ENCODE measurements at regions not wholly inside any gene's neighbourhood (a gene's known extent, or its start where the extent isn't known, plus 50 kb on each side); places are given as distances from the start of the nearest gene placed in this dataset.

DNA sequence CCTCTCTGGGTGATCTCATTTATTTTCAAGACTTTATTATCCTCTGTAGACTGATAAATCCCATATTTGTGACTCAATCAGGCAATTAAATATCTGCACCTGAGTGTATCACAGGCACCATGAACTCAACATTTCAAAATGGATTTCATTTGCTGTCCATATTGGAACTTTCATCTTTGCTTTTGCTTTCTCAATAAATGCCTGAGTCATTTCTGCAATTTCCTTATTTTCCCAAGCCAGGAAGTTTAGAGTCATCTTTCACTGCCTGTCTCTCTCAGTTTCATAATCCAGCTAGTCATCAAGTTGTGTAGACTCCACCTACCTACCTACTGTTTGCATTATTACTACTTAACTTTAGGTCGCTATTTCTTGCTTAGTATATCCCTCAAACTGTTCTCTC, 540.9 kb downstream of the LMO4 start:
- intact Hi-C loops (cut with micrococcal nuclease) = no loop called here
- Mint-ChIP-seq H3K27ac (no peak overlapping the region), H3K4me1 (ENCODE audit: low read depth) (peaks cover 5% of the 10 kb centered on the region), H3K27me3 (ENCODE audit: insufficient read depth) (no peaks in the 10 kb centered on the region), H3K36me3 (ENCODE audit: low read depth) (no peaks in the 10 kb centered on the region), H3K9me3 (peaks cover 8% of the 10 kb centered on the region), H3K4me3 (no peak overlapping the region)
- no peak for DNase-seq (ENCODE audit: low spot score)

DNA sequence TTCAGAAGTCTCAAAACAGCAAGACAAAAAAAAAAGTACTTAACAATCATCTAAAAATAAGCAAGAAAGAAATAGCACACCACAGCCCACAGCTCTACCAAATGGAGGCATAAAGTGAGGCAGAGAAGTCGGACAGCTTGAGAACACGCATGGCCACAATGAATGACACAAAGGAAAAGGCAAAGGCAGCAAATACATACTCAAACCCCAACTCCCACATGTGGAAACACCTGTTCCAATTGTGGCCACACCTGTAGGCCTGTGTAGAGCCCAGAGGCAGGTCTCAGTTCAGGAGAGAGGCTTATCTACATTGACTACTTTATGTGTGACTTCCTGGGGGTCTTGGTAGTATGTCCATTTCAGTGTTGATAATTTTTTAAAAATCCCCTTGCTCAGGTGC, 543.5 kb downstream of the LMO4 start:
- H3K9me3 Mint-ChIP-seq = no peaks in the 10 kb centered on the region
- no peaks in the 10 kb centered on the region for H3K36me3 Mint-ChIP-seq (ENCODE audit: low read depth)
- intact Hi-C loops (cut with micrococcal nuclease) = no loop called here
- no peak for DNase-seq (ENCODE audit: low spot score)
- no peak overlapping the region for H3K4me3 Mint-ChIP-seq
- H3K4me1 Mint-ChIP-seq (ENCODE audit: low read depth) = no peaks in the 10 kb centered on the region
- H3K27ac Mint-ChIP-seq = no peak overlapping the region
- H3K27me3 Mint-ChIP-seq (ENCODE audit: insufficient read depth) = no peaks in the 10 kb centered on the region

DNA sequence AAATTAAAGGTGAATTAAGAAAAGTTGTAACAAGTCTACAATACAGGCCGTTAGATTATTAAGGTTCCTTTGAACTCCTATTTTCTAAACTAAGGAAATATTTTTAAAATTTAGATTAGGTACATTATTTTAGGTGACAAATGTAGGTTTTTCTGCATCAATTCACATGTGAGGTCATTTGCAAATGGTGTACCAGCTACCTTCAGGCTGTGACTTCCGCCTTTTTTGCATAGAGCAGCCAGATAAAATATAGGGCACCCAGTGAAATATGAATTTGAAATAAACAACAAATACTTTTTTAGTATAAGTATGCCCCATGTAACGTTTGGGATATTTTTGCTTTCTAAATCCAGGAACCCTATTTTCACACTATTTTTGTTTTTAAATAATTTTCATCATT, 544.0 kb downstream of the LMO4 start:
- Mint-ChIP-seq H3K9me3 (no peaks in the 10 kb centered on the region), H3K36me3 (ENCODE audit: low read depth) (no peaks in the 10 kb centered on the region), H3K4me1 (ENCODE audit: low read depth) (no peaks in the 10 kb centered on the region), H3K27me3 (ENCODE audit: insufficient read depth) (no peaks in the 10 kb centered on the region), H3K4me3 (no peak overlapping the region), H3K27ac (no peak overlapping the region)
- DNase-seq (ENCODE audit: low spot score) = no peak
- intact Hi-C loops (cut with micrococcal nuclease) = no loop called here

DNA sequence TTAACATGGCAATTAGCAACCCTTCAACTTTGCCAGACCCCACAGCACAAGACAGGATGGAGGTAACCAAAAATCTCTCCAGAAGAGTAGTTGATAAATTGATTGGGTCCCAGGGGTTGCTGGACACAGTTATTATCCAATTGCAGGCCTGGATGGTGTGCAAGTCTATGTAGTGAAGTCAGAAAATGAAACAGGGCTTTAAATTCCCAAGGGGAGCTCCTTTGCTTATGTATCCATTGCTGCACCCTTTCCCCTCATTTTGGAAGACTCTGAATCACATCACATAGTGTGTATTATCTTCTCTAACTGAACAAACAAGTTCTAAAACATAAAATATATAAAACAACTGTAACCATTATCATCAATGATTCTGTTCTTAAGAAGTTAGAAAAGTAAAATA, 550.2 kb downstream of the LMO4 start:
- H3K27ac Mint-ChIP-seq = no peak overlapping the region
- no peaks in the 10 kb centered on the region for H3K4me1 Mint-ChIP-seq (ENCODE audit: low read depth)
- intact Hi-C loops (cut with micrococcal nuclease) = no loop called here
- no peaks in the 10 kb centered on the region for H3K36me3 Mint-ChIP-seq (ENCODE audit: low read depth)
- no peak for DNase-seq (ENCODE audit: low spot score)
- H3K9me3 Mint-ChIP-seq = no peaks in the 10 kb centered on the region
- H3K27me3 Mint-ChIP-seq (ENCODE audit: insufficient read depth) = no peaks in the 10 kb centered on the region
- no peak overlapping the region for H3K4me3 Mint-ChIP-seq

DNA sequence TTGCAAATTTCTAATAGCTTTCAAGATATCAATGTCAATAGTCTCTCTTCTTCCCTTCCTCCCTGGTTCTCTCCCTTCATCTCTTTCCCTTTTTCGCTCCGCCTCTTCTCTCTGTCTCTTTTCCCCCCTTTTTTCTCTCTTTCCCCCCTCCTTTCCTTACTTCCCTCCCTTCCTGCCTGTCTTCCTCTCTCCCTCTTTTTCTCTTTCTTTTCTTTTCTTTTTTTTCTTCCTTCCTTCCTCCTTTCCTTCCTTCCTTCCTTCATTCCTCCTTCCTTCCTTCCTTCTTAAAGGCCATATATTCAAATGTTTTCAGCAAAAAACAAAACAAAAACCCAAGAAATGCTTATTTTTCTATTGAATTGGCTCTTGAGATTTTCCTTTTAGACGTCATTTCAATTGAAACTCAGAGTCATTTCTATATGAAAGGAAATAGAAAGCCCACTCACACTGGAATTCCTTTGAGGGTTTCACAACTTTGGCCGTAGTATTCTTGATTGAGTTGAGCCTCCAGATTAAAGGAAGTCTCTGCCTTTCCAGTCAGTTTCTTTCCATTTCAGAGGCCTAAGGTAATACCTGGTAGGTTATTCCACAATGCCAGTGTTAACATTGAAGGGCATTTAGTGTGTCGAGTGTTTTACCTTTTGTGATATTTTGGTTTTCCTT, 551.5 kb downstream of the LMO4 start:
- no peaks in the 10 kb centered on the region for H3K9me3 Mint-ChIP-seq
- no peaks in the 10 kb centered on the region for H3K4me1 Mint-ChIP-seq (ENCODE audit: low read depth)
- no peak overlapping the region for H3K27ac Mint-ChIP-seq
- intact Hi-C loops (cut with micrococcal nuclease) = no loop called here
- no peak for DNase-seq (ENCODE audit: low spot score)
- H3K27me3 Mint-ChIP-seq (ENCODE audit: insufficient read depth) = no peaks in the 10 kb centered on the region
- H3K36me3 Mint-ChIP-seq (ENCODE audit: low read depth) = no peaks in the 10 kb centered on the region
- no peak overlapping the region for H3K4me3 Mint-ChIP-seq

DNA sequence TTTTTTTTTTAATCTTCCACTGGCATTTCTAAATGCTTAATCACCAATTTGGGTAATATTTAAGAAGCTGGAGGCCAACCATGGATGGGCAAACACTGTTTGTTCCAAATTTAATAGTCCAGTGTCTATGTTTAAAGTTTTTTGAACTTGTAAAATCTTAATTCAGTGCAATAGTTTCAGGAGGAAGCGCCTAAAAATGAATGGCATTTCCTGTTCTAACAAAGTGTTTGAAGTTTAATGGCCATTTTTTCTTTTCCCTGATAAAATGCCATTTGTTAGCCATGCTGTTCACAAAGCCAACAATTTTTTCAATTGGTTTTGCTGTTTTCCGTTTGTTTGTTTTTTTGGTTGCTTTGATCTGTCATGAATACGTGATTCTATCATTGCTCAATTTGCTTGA, 552.1 kb downstream of the LMO4 start:
- no peaks in the 10 kb centered on the region for H3K36me3 Mint-ChIP-seq (ENCODE audit: low read depth)
- no peak overlapping the region for H3K27ac Mint-ChIP-seq
- no peaks in the 10 kb centered on the region for H3K4me1 Mint-ChIP-seq (ENCODE audit: low read depth)
- H3K4me3 Mint-ChIP-seq = no peak overlapping the region
- DNase-seq (ENCODE audit: low spot score) = no peak
- H3K9me3 Mint-ChIP-seq = no peaks in the 10 kb centered on the region
- intact Hi-C loops (cut with micrococcal nuclease) = no loop called here
- no peaks in the 10 kb centered on the region for H3K27me3 Mint-ChIP-seq (ENCODE audit: insufficient read depth)

DNA sequence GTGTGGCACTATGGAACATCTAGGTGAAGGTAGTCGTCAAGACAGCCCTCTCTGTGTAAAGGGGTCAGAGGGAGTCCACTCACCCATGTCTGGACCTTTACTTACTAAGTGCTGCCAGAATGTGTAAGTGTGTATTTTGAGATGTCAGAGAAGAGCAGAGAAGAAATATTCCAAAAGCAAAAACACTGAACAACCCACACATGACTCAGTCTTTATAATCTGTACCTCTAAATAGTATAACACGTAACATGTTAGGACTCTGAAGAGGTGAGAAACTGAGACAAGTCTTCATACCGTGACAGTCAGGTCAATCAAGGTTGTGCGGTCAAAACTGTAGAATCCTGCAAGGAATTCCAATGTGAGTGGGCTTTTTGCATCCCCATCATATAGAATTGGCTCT, 555.2 kb downstream of the LMO4 start:
- Mint-ChIP-seq H3K36me3 (ENCODE audit: low read depth) (no peaks in the 10 kb centered on the region), H3K4me1 (ENCODE audit: low read depth) (no peaks in the 10 kb centered on the region), H3K27me3 (ENCODE audit: insufficient read depth) (no peaks in the 10 kb centered on the region), H3K9me3 (no peaks in the 10 kb centered on the region), H3K4me3 (no peak overlapping the region), H3K27ac (no peak overlapping the region)
- DNase-seq (ENCODE audit: low spot score) = no peak
- intact Hi-C loops (cut with micrococcal nuclease) = no loop called here

DNA sequence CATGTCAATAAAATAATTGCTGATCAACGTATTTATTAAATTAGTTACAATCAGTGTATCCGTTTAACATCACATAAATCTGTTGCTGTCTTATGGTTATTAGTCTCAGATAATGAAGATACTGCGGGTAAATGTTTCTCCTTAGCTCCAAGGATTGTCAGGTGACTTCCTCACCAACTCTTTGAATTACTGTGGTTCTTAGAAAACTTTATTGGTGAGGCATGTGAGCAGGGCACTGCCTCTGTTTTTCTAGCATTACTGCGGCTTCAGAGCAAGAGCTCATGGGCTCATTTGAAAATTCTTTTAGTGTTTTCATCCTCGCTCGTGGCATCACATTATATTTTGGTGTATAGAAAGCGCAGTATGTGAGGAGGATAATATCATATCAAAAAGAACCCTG, 555.9 kb downstream of the LMO4 start:
- no peak overlapping the region for H3K27ac Mint-ChIP-seq
- intact Hi-C loops (cut with micrococcal nuclease) = no loop called here
- no peaks in the 10 kb centered on the region for H3K36me3 Mint-ChIP-seq (ENCODE audit: low read depth)
- no peaks in the 10 kb centered on the region for H3K4me1 Mint-ChIP-seq (ENCODE audit: low read depth)
- no peak overlapping the region for H3K4me3 Mint-ChIP-seq
- no peak for DNase-seq (ENCODE audit: low spot score)
- no peaks in the 10 kb centered on the region for H3K9me3 Mint-ChIP-seq
- no peaks in the 10 kb centered on the region for H3K27me3 Mint-ChIP-seq (ENCODE audit: insufficient read depth)

DNA sequence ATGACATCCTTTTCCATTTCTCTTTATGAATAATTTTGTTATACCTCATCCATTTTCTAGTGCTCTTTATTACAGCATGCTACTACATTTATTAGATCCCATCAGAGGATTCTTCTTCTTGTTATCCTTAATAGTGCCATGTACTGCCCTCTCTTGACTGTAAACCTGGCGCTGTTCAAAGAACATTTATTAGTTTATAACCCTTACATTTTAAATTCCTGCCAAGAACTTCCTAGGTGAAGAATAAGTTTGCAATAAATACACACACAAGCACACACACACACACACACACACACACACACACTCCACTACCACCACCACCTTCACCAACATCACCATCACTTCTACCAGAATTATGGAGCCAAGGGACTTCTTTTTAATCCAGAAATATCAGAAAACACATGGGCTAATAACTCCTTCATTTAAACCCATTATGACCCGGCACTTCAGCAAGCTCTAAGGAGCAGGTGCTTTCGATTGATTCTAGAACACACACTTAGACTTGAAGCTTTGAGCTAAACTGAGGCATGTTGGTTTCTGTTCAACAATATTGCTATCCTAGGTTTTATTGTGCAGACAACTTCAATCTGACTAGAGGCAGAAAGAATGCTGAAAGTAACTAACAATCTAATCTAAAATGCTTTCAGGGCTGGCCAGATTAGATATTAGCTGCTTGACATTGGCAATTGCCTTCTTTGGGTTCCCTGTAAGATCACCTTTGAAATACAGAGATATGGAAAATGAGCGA, 556.8 kb downstream of the LMO4 start:
- Mint-ChIP-seq H3K36me3 (ENCODE audit: low read depth) (no peaks in the 10 kb centered on the region), H3K4me1 (ENCODE audit: low read depth) (no peaks in the 10 kb centered on the region), H3K27me3 (ENCODE audit: insufficient read depth) (no peaks in the 10 kb centered on the region), H3K27ac (no peak overlapping the region), H3K9me3 (no peaks in the 10 kb centered on the region), H3K4me3 (no peak overlapping the region)
- no peak for DNase-seq (ENCODE audit: low spot score)
- intact Hi-C loops (cut with micrococcal nuclease) = no loop called here

DNA sequence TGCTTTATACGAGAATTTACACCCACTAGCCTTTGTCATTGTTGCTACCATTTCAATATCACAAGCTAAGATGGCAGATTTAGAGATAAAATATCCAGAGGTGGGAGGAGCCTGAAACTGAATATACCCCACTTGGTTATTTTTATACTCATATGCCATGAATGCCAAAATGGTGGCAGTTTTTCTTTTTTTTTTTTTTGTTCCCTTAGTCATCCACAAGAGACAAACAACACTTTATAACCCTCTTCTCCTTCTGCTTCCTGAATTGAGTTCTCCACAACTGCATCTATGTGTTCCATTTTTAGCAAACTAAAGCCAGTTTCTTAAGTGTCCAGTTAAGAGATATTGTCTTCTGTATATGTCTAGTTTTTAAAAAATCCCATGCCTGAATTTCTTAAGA, 558.4 kb downstream of the LMO4 start:
- no peaks in the 10 kb centered on the region for H3K9me3 Mint-ChIP-seq
- DNase-seq (ENCODE audit: low spot score) = no peak
- no peaks in the 10 kb centered on the region for H3K36me3 Mint-ChIP-seq (ENCODE audit: low read depth)
- H3K27ac Mint-ChIP-seq = no peak overlapping the region
- intact Hi-C loops (cut with micrococcal nuclease) = no loop called here
- no peak overlapping the region for H3K4me3 Mint-ChIP-seq
- H3K4me1 Mint-ChIP-seq (ENCODE audit: low read depth) = no peaks in the 10 kb centered on the region
- H3K27me3 Mint-ChIP-seq (ENCODE audit: insufficient read depth) = no peaks in the 10 kb centered on the region

DNA sequence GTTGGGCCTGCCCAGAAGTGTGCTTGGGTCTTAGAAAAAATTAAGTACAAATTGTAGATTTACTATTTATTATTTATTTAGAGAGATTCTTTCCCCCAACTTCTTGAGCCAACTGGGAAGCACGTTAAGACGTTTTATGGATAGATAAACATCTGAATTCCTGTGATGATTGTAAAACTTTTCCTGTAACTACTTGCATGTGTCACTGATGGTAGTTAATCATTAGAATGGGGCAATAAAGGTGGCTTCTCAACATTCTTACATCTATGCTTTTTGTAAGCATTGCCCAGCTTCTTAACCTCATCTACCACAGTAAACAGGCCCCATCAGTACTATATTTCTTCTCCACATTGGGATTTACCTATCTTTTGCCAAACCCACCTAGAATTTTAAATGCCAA, 559.8 kb downstream of the LMO4 start:
- DNase-seq (ENCODE audit: low spot score) = no peak
- intact Hi-C loops (cut with micrococcal nuclease) = no loop called here
- Mint-ChIP-seq H3K4me1 (ENCODE audit: low read depth) (no peaks in the 10 kb centered on the region), H3K27me3 (ENCODE audit: insufficient read depth) (no peaks in the 10 kb centered on the region), H3K27ac (no peak overlapping the region), H3K36me3 (ENCODE audit: low read depth) (no peaks in the 10 kb centered on the region), H3K9me3 (no peaks in the 10 kb centered on the region), H3K4me3 (no peak overlapping the region)

DNA sequence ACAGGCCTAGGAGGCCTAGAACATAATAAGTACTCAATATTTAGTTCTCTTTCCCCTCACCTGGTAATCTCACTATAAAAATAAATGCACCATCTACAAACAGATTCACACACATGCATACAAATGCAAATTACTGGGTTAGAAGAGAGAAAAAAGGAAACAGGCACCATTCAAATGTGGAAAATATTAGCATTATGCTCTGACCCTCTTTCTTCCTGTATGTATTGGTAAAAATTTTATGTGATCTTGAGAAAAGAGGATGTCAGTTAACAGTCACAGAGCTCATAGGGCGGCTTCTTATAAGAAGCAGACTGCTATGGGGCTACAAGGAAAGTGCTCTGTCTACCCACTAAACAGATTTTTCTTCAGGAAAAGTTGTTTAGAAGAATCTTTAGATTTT, 565.4 kb downstream of the LMO4 start:
- intact Hi-C loops (cut with micrococcal nuclease) = no loop called here
- Mint-ChIP-seq H3K4me1 (ENCODE audit: low read depth) (no peaks in the 10 kb centered on the region), H3K27me3 (ENCODE audit: insufficient read depth) (no peaks in the 10 kb centered on the region), H3K27ac (no peak overlapping the region), H3K36me3 (ENCODE audit: low read depth) (no peaks in the 10 kb centered on the region), H3K4me3 (no peak overlapping the region), H3K9me3 (no peaks in the 10 kb centered on the region)
- no peak for DNase-seq (ENCODE audit: low spot score)

DNA sequence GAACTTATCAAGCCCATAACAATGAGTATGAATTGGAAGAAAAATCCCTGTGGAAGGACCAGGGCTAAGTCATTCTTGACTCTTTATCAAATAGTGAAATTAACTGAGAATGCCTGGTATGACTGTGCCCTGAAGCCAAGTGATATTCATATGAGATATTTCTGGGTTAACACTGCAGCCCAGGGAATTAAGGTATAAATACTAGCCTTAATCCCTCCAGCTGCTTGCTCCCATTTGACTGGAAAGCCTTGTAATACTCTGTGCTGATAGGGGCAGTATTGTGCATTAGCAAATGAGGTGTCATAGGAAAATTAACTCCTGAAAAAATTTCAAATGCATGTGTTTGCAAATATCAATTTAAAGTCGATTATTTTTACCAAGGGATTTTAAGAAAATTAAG, 568.8 kb downstream of the LMO4 start:
- H3K9me3 Mint-ChIP-seq = no peaks in the 10 kb centered on the region
- H3K27ac Mint-ChIP-seq = no peak overlapping the region
- no peak overlapping the region for H3K4me3 Mint-ChIP-seq
- H3K36me3 Mint-ChIP-seq (ENCODE audit: low read depth) = no peaks in the 10 kb centered on the region
- no peaks in the 10 kb centered on the region for H3K4me1 Mint-ChIP-seq (ENCODE audit: low read depth)
- DNase-seq (ENCODE audit: low spot score) = no peak
- no peaks in the 10 kb centered on the region for H3K27me3 Mint-ChIP-seq (ENCODE audit: insufficient read depth)
- intact Hi-C loops (cut with micrococcal nuclease) = no loop called here

DNA sequence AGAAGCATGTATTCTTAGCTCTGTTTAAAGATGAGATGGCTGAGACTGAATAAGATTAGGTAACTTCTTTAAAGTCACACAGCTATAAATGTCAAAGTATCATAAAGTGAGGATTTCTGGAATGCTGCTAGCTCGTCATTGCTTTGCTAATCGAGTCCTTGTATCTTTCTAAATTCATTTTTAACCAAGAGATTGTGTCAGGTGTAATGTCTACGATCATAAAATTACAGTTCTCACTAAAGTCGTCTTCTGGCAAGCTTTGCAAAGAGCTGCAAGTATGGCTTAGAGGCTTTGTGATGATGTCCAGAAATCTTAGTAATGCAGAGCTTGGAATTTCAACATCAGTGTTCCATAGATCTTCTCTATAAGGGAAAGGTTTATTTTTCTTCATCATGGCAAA, 569.8 kb downstream of the LMO4 start:
- peaks cover 4% of the 10 kb centered on the region for H3K4me1 Mint-ChIP-seq (ENCODE audit: low read depth)
- H3K4me3 Mint-ChIP-seq = no peak overlapping the region
- intact Hi-C loops (cut with micrococcal nuclease) = no loop called here
- H3K27ac Mint-ChIP-seq = no peak overlapping the region
- H3K9me3 Mint-ChIP-seq = no peaks in the 10 kb centered on the region
- H3K27me3 Mint-ChIP-seq (ENCODE audit: insufficient read depth) = no peaks in the 10 kb centered on the region
- no peak for DNase-seq (ENCODE audit: low spot score)
- no peaks in the 10 kb centered on the region for H3K36me3 Mint-ChIP-seq (ENCODE audit: low read depth)

Data from activated T-helper 1 cell treated with anti-CD3 and anti-CD28 coated beads, Interleukin-12 subunit alpha, Interleukin-12 subunit beta, Interleukin-2, Interleukin-4 antibody, amounts not matched to agents 30 ng/mL and 10 ng/mL and 1 ng/mL, durations not matched to agents 14 hours and 24 hours and 36 hours (primary cell).